ENCODE measurements at regions not wholly inside any gene's neighbourhood (a gene's known extent, or its start where the extent isn't known, plus 50 kb on each side); places are given as distances from the start of the nearest gene placed in this dataset.

DNA sequence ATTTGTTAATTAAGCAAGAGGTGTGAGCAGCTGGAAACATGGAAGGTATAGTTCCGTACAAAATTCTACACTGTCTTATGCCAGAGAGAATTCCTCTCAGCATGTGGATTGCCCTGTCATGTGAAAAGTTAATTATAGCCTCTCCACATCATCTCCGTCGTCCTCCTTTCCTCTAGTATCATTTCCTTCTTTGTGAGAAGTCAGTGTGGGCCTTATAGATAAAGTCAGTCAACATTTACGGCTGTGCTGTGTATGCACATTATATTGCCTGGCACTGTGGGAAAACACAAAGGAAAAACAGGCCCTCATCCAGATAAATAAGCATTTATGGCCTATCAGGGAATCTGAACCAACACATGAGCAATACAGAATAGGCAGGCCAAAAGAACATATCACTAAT, 236.6 kb downstream of the SEC23A start:
- TF ChIP-seq, protein P1, sequence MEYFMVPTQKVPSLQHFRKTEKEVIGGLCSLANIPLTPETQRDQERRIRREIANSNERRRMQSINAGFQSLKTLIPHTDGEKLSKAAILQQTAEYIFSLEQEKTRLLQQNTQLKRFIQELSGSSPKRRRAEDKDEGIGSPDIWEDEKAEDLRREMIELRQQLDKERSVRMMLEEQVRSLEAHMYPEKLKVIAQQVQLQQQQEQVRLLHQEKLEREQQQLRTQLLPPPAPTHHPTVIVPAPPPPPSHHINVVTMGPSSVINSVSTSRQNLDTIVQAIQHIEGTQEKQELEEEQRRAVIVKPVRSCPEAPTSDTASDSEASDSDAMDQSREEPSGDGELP (IDR thresholded peaks at IDR 0.05; ENCODE audit: borderline replicate concordance, low read depth) = no peak
- TF ChIP-seq ZNF891 (CRISPR knock-in tag; IDR thresholded peaks at IDR 0.05) (no peak), SALL2 (CRISPR knock-in tag; IDR thresholded peaks at IDR 0.05) (no peak), ZNF256 (CRISPR knock-in tag; conservative IDR thresholded peaks at IDR 0.05) (no peak), RBM39 (IDR thresholded peaks at IDR 0.05; ENCODE audit: low read depth, low read length, poor library complexity, severe bottlenecking) (no peak)
- TF ChIP-seq, protein P2, sequence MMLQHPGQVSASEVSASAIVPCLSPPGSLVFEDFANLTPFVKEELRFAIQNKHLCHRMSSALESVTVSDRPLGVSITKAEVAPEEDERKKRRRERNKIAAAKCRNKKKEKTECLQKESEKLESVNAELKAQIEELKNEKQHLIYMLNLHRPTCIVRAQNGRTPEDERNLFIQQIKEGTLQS (CRISPR knock-in tag; IDR thresholded peaks at IDR 0.05) = no peak
- TF ChIP-seq, protein P3, sequence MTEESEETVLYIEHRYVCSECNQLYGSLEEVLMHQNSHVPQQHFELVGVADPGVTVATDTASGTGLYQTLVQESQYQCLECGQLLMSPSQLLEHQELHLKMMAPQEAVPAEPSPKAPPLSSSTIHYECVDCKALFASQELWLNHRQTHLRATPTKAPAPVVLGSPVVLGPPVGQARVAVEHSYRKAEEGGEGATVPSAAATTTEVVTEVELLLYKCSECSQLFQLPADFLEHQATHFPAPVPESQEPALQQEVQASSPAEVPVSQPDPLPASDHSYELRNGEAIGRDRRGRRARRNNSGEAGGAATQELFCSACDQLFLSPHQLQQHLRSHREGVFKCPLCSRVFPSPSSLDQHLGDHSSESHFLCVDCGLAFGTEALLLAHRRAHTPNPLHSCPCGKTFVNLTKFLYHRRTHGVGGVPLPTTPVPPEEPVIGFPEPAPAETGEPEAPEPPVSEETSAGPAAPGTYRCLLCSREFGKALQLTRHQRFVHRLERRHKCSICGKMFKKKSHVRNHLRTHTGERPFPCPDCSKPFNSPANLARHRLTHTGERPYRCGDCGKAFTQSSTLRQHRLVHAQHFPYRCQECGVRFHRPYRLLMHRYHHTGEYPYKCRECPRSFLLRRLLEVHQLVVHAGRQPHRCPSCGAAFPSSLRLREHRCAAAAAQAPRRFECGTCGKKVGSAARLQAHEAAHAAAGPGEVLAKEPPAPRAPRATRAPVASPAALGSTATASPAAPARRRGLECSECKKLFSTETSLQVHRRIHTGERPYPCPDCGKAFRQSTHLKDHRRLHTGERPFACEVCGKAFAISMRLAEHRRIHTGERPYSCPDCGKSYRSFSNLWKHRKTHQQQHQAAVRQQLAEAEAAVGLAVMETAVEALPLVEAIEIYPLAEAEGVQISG (CRISPR knock-in tag; IDR thresholded peaks at IDR 0.05) = no peak

All from HepG2 (cell line).